Epithelial cell of esophagus (primary cell): ENCODE measurements at regions not wholly inside any gene's neighbourhood (a gene's known extent, or its start where the extent isn't known, plus 50 kb on each side); places are given as distances from the start of the nearest gene placed in this dataset.

Experiments
- DNase-seq: peaks from one replicate; pipeline ENCODE4 v3.0.0; 2010; ENCODE audit warnings: low read depth
- H3K4me3 ChIP-seq: 2 replicates; pipeline ENCODE4 v1.5.1; 2011; ENCODE audit warnings: mild to moderate bottlenecking, low read length, control low read depth
- TF ChIP-seq, protein P1 (sequence below): IDR thresholded peaks from 2 replicates; pipeline ENCODE4 v1.5.1; 2011; ENCODE audit warnings: low read depth, mild to moderate bottlenecking, low read length, control low read depth, inconsistent platforms; ENCODE audit not compliant: insufficient read depth; ENCODE audit errors: missing control alignments

DNA sequence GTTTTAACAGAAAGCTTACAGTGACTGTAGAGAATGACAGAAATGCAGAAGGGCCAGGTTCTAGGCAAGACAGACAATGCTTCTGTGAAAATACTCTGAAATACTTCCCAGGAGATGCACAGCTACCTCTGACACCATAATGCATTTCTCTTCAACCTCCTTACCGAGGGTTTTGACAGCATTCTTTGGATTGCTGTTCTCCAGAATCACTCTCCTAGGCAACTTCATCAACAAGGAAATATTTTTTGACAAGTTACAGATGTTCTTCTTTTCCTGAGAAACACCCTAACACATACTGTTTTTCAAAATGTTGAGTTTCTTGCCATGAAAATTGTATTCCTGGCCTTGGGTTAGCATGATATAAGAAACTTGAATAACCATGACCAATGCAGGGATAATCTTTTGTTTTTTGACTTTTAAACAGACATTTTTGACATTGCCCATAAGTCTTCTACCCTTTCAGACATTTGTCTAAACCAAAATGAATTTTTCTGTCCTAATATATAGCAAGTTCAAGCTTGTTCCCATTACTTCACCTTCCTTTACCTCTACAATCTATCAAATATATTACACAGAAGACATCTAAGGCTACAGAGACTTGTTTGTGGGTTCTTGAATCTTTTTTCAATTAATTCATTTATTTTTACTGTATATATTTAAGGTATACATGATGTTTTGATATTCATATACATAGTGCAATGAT lies 108.1 kb downstream of the CCDC34 start:
- TF ChIP-seq, protein P1, sequence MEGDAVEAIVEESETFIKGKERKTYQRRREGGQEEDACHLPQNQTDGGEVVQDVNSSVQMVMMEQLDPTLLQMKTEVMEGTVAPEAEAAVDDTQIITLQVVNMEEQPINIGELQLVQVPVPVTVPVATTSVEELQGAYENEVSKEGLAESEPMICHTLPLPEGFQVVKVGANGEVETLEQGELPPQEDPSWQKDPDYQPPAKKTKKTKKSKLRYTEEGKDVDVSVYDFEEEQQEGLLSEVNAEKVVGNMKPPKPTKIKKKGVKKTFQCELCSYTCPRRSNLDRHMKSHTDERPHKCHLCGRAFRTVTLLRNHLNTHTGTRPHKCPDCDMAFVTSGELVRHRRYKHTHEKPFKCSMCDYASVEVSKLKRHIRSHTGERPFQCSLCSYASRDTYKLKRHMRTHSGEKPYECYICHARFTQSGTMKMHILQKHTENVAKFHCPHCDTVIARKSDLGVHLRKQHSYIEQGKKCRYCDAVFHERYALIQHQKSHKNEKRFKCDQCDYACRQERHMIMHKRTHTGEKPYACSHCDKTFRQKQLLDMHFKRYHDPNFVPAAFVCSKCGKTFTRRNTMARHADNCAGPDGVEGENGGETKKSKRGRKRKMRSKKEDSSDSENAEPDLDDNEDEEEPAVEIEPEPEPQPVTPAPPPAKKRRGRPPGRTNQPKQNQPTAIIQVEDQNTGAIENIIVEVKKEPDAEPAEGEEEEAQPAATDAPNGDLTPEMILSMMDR, result no peak
- no peak overlapping the region for H3K4me3 ChIP-seq
- peak; percentile 35 for DNase-seq

DNA sequence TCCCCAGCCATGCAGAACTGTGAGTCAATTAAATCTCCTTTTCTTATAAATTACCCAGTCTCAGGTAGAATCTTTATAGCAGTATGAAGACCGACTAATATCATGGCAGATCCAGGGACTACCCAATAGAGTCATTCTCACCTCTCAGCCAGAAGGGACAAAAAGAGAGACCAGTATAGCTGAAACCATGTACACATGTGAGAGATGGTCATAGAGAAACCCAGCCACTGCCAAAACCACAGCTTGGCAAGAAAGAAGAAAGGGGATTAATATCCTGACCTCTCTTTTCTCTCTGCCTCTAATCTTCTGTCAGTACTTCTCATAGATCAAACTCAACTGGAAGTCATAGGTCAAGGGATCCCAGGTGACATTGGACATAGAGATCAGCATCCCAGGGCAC lies 109.8 kb downstream of the CCDC34 start:
- TF ChIP-seq, protein P1, result no peak
- DNase-seq, result no peak
- H3K4me3 ChIP-seq, result no peak overlapping the region

DNA sequence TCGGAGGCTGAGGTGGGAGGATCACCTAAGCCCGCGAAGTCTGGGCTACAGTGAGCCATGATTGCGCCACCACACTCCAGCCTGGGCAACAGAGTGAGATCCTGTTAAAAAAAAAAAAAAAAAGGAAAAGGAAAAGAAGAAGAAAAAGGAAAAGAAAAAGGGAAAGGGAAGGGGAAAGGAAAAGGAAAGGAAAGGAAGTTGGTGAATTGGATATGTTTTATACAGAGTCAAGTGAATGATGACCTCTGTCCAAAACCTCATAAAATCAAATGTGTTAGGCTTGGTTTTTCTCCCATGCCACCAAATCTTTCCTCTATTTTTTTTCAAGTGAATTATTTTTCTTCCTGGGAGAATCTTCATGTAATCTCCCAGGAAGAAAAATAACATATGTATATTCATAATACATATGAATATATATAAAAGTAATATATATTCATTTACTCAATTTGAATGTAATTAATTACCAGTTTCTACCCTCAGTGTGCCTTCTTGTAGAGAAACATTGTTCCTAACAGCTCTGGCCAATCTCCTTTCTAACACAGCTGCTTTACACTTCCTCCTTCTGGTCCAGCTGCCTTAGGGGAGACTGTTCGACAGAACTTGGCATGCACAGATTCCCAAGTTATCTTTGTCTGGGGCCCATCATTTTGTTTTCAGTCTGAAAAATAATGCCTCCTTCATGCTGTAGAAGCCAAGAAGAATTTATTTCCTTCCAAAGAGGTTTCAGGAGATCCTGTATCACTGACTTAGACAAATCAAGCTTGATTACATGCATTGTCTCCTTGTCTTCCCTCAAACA lies 111.9 kb downstream of the CCDC34 start:
- DNase-seq, result no peak
- no peak overlapping the region for H3K4me3 ChIP-seq
- TF ChIP-seq, protein P1, result no peak

- no peak for DNase-seq
- no peak overlapping the region for H3K4me3 ChIP-seq
- TF ChIP-seq, protein P1, result no peak
These were observed 114.2 kb downstream of the CCDC34 start for GRCh38 chr11:27248576-27249509.

DNA sequence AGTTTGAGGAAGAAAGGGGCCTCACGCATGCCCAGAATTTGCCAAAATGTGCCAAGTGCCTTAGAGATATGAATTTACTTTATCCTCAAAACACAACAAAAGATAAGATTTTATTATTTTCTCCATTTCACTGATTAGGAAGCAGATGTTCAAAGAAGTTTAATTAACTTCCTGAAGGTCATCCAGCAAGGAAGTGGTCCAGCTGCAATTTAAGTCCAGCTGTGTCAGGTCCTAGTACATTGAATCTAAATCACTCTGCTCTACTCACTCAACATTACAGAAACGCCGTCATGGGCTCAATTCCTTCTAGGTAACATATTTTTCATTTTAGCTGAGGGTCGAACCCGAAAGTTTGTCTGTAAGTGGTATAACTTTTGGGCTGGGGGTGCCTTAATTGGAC lies 115.4 kb downstream of the CCDC34 start:
- no peak for DNase-seq
- TF ChIP-seq, protein P1, result no peak
- H3K4me3 ChIP-seq, result no peak overlapping the region

DNA sequence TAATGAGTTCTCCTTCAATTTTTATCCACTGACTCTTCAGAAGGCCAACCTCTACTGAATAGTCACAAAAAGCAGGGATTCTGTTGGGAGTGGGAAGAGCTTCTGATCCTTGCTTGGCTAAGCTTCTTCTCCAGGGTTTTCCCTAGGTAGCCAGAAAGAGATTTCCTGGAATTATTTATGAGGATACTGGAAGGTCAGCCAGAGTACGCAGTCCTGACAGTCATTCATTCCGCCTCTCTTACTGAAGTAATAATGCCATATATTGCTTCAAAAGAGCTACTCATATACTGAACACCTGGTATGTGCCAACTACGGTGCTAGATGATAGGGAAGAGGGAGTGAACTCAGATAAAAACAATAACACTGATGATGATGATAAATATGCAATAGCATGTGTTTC lies 116.1 kb downstream of the CCDC34 start:
- TF ChIP-seq, protein P1, result no peak
- no peak for DNase-seq

More for the DNA sequence above, 116.1 kb downstream of the CCDC34 start:
- H3K4me3 ChIP-seq, result no peak overlapping the region
